H1 (cell line): ENCODE measurements at regions not wholly inside any gene's neighbourhood (a gene's known extent, or its start where the extent isn't known, plus 50 kb on each side); places are given as distances from the start of the nearest gene placed in this dataset.

Experiments used
- CTCF ChIA-PET: fragments of 300-600 bp; sonication (Branson Sonifier 250); formaldehyde crosslinking; loops from one replicate; lab custom pipeline; 2021; ENCODE audit not compliant: partially characterized antibody; lab: Charles Lee
- POLR2A ChIA-PET: fragments of 300-600 bp; sonication (Branson Sonifier 250); formaldehyde crosslinking; loops from one replicate; lab custom pipeline; 2021; ENCODE audit warnings: inconsistent platforms; ENCODE audit not compliant: partially characterized antibody; lab: Charles Lee
- DNase-seq, 2 experiments: peaks; one replicate each; pipeline versions ENCODE4 v3.0.0 to v3.0.0-alpha.2; 2010 to 2022; ENCODE audit warnings: low spot score in 2 of 2, low read depth in 1 of 2, mixed read lengths in 1 of 2
- FAIRE-seq: peaks from 2 replicates; lab custom pipeline; 2011; peaks lifted over from hg19 to GRCh38; lab: Jason Lieb, UNC
- H2AFZ ChIP-seq: 2 replicates; pipeline ENCODE4 v1.8.1; 2012; ENCODE audit warnings: low read length, inconsistent platforms
- H2AK5ac ChIP-seq: 2 replicates; pipeline ENCODE4 v1.6.1; 2013; ENCODE audit warnings: low read depth, low read length
- H2BK120ac ChIP-seq: replicated peaks from 2 replicates; pipeline ENCODE3; 2013; ENCODE audit warnings: low read depth, low read length, inconsistent platforms
- H2BK12ac ChIP-seq: 2 replicates; pipeline ENCODE4 v1.6.1; 2013; ENCODE audit warnings: low read depth, low read length
- H2BK15ac ChIP-seq: 2 replicates; pipeline ENCODE4 v1.6.1; 2013; ENCODE audit warnings: low read length
- H2BK20ac ChIP-seq: 2 replicates; pipeline ENCODE4 v1.6.1; 2013; ENCODE audit warnings: low read length
- H2BK5ac ChIP-seq: 2 replicates; pipeline ENCODE4 v1.6.1; 2013; ENCODE audit warnings: low read depth, low read length
- H3K14ac ChIP-seq: 2 replicates; pipeline ENCODE4 v1.6.1; 2013; ENCODE audit warnings: inconsistent platforms; ENCODE audit not compliant: insufficient read length
- H3K18ac ChIP-seq: 2 replicates; pipeline ENCODE4 v1.6.1; 2013; ENCODE audit warnings: low read length; ENCODE audit errors: extremely low read depth
- H3K23ac ChIP-seq: 2 replicates; pipeline ENCODE4 v1.6.1; 2013; ENCODE audit warnings: inconsistent platforms; ENCODE audit not compliant: insufficient read length
- H3K23me2 ChIP-seq: 2 replicates; pipeline ENCODE4 v1.6.1; 2013; ENCODE audit warnings: low read depth, low read length
- H3K27ac ChIP-seq: 2 replicates; pipeline ENCODE4 v1.6.1; 2011; ENCODE audit warnings: low read depth, low read length, inconsistent platforms
- H3K27me3 ChIP-seq, 4 experiments: replicated peaks in 1 of 4; 1 replicate in 1 of 4; 2 replicates in 3 of 4; pipeline versions ENCODE4 v1.6.1 to v1.8.1; 2011 to 2013; ENCODE audit warnings: low read length in 3 of 4, mild to moderate bottlenecking in 3 of 4, inconsistent platforms in 2 of 4, mixed read lengths in 2 of 4, moderate library complexity in 1 of 4; ENCODE audit not compliant: control insufficient read depth in 3 of 4, insufficient read depth in 3 of 4; ENCODE audit errors: extremely low read depth in 1 of 4
- H3K36me3 ChIP-seq, 4 experiments: 2 replicates each; pipeline versions ENCODE4 v1.6.1 to v1.8.1; 2011 to 2013; ENCODE audit warnings: mild to moderate bottlenecking in 4 of 4, low read length in 3 of 4, moderate library complexity in 2 of 4, control low read depth in 1 of 4, inconsistent platforms in 1 of 4; ENCODE audit not compliant: insufficient read depth in 4 of 4, control insufficient read depth in 2 of 4
- H3K4ac ChIP-seq: replicated peaks from 2 replicates; pipeline ENCODE3; 2013; ENCODE audit warnings: low read length, low read depth, mixed read lengths, inconsistent platforms; ENCODE audit not compliant: insufficient read length
- H3K4me1 ChIP-seq, 4 experiments: replicated peaks in 1 of 4; 1 replicate in 1 of 4; 2 replicates in 3 of 4; pipeline versions ENCODE4 v1.6.1 to v1.8.1; 2011 to 2013; ENCODE audit warnings: low read length in 3 of 4, inconsistent platforms in 2 of 4, mixed read lengths in 1 of 4; ENCODE audit not compliant: insufficient read depth in 4 of 4, control insufficient read depth in 3 of 4
- H3K4me2 ChIP-seq, 2 experiments: 2 replicates each; pipeline versions ENCODE4 v1.6.1 to v1.8.1; 2011 to 2013; ENCODE audit warnings: low read depth in 2 of 2, low read length in 2 of 2, control low read depth in 1 of 2, inconsistent platforms in 1 of 2, mild to moderate bottlenecking in 1 of 2; ENCODE audit not compliant: insufficient read depth in 1 of 2
- H3K4me3 ChIP-seq, 4 experiments: fragments of 200-600, 300-600 bp in 1 of 4; sonication (generic), shearing (Covaris generic), sonication (Bioruptor Twin) in 1 of 4; 2 replicates each; pipeline versions ENCODE4 v1.5.1 to v1.8.1; 2011 to 2016; ENCODE audit warnings: low read length in 4 of 4, low read depth in 3 of 4, control low read depth in 2 of 4, inconsistent platforms in 2 of 4, mild to moderate bottlenecking in 2 of 4, mixed read lengths in 1 of 4, moderate library complexity in 1 of 4; ENCODE audit not compliant: insufficient read depth in 2 of 4; ENCODE audit errors: extremely low read depth in 1 of 4
- H3K56ac ChIP-seq: replicated peaks from 2 replicates; pipeline ENCODE3; 2013; ENCODE audit warnings: low read depth, mild to moderate bottlenecking, mixed read lengths, low read length, inconsistent platforms; ENCODE audit not compliant: insufficient read length
- H3K79me1 ChIP-seq: 2 replicates; pipeline ENCODE4 v1.6.1; 2013; ENCODE audit warnings: low read depth, low read length, control low read depth
- H3K79me2 ChIP-seq, 2 experiments: 2 replicates each; pipeline versions ENCODE4 v1.6.1 to v1.8.1; 2012 to 2013; ENCODE audit warnings: low read length in 2 of 2, mild to moderate bottlenecking in 2 of 2, inconsistent platforms in 1 of 2; ENCODE audit not compliant: insufficient read depth in 2 of 2, control insufficient read depth in 1 of 2
- H3K9ac ChIP-seq, 4 experiments: replicated peaks in 1 of 4; 1 replicate in 1 of 4; 2 replicates in 3 of 4; pipeline versions ENCODE4 v1.6.1 to v1.8.1; 2011 to 2013; ENCODE audit warnings: low read depth in 3 of 4, low read length in 3 of 4, control low read depth in 2 of 4, mild to moderate bottlenecking in 2 of 4, moderate library complexity in 2 of 4, inconsistent platforms in 1 of 4; ENCODE audit errors: extremely low read depth in 1 of 4
- H3K9me3 ChIP-seq, 2 experiments: 2 replicates each; pipeline versions ENCODE4 v1.6.1 to v1.8.1; 2012 to 2013; ENCODE audit warnings: mild to moderate bottlenecking in 2 of 2, moderate library complexity in 2 of 2, control low read depth in 1 of 2, inconsistent platforms in 1 of 2, low read depth in 1 of 2, low read length in 1 of 2, mixed read lengths in 1 of 2; ENCODE audit not compliant: insufficient read depth in 2 of 2
- H4K20me1 ChIP-seq, 2 experiments: replicated peaks in 1 of 2; 2 replicates each; pipeline versions ENCODE3 to v1.8.1; 2011 to 2013; ENCODE audit warnings: inconsistent platforms in 2 of 2, low read length in 2 of 2, mild to moderate bottlenecking in 1 of 2; ENCODE audit not compliant: insufficient read depth in 2 of 2, control insufficient read depth in 1 of 2
- H4K5ac ChIP-seq: 2 replicates; pipeline ENCODE4 v1.6.1; 2013; ENCODE audit warnings: low read length, low read depth, mixed read lengths, inconsistent platforms; ENCODE audit not compliant: insufficient read length
- H4K8ac ChIP-seq: 2 replicates; pipeline ENCODE4 v1.8.0; 2013; ENCODE audit warnings: mild to moderate bottlenecking, moderate library complexity, low read length, inconsistent platforms; ENCODE audit not compliant: insufficient read depth; ENCODE audit errors: extremely low read depth
- H4K91ac ChIP-seq: replicated peaks from 2 replicates; pipeline ENCODE3; 2013; ENCODE audit warnings: low read length, mixed read lengths, inconsistent platforms; ENCODE audit not compliant: insufficient read length
- RAD21 ChIP-seq, 2 experiments: IDR thresholded peaks in 1 of 2; conservative IDR thresholded peaks in 1 of 2; 2 replicates each; pipeline ENCODE4 v1.6.1; 2011; ENCODE audit warnings: low read depth in 2 of 2, low read length in 2 of 2, improper control_type of control experiment in 1 of 2, inconsistent platforms in 1 of 2, mild to moderate bottlenecking in 1 of 2, moderate library complexity in 1 of 2
- RBBP5 ChIP-seq: IDR thresholded peaks from 2 replicates; pipeline ENCODE4 v1.7.1; 2012; ENCODE audit warnings: low read depth, mild to moderate bottlenecking, inconsistent platforms, low read length, moderate library complexity, borderline replicate concordance
- SP4 ChIP-seq: IDR thresholded peaks from 2 replicates; pipeline ENCODE4 v1.6.1; 2012; ENCODE audit warnings: low read length, inconsistent platforms
- SUZ12 ChIP-seq: fragments of 200-600 bp; sonication (generic); IDR thresholded peaks from 2 replicates; pipeline ENCODE4 v1.6.1; 2012; ENCODE audit warnings: mild to moderate bottlenecking, inconsistent platforms, low read length, moderate library complexity, mixed read lengths
- YY1 ChIP-seq: IDR thresholded peaks from 2 replicates; pipeline ENCODE4 v1.6.1; 2011; ENCODE audit warnings: low read depth, mild to moderate bottlenecking, low read length
- ZNF274 ChIP-seq: IDR thresholded peaks from 2 replicates; pipeline ENCODE4 v1.7.0; 2012; ENCODE audit warnings: low read length, borderline replicate concordance; ENCODE audit errors: extremely low read depth
- WGBS, 2 experiments: shearing (Covaris generic) in 1 of 2; methylation state at CpG; one replicate each; pipeline versions ENCODE4 v1.1.6 to v1.1.7; 2013 to 2015; ENCODE audit warnings: low lambda C conversion rate in 2 of 2, mixed read lengths in 2 of 2, inconsistent platforms in 1 of 2, low coverage in 1 of 2, missing lambda C conversion rate in 1 of 2; ENCODE audit not compliant: insufficient replicate concordance in 2 of 2, insufficient coverage in 1 of 2, insufficient read length in 1 of 2; ENCODE audit errors: extremely low coverage in 1 of 2, missing lambda C conversion rate in 1 of 2; 5-methylcytosine and 5-hydroxymethylcytosine counted together

- no peak for FAIRE-seq
- 93% methylated on average over 3 of the region's 3 CpGs; no CpG with 5 or more reads in 1 of the 2 experiments for WGBS, 2 experiments
- POLR2A ChIA-PET: no interaction called here
Measured at GRCh38 chr4:156251373-156252065, 297.9 kb upstream of the CTSO start.

More at GRCh38 chr4:156251373-156252065, 297.9 kb upstream of the CTSO start:
- H3K79me2 ChIP-seq: no peaks in the 10 kb centered on the region
- no peaks in the 10 kb centered on the region for H3K23me2 ChIP-seq
- no peak overlapping the region for H2BK20ac ChIP-seq
- no peaks in the 10 kb centered on the region for H3K79me1 ChIP-seq
- no peak overlapping the region for H2BK120ac ChIP-seq
- H3K9ac ChIP-seq: no peak overlapping the region
- H3K4me3 ChIP-seq: no peak overlapping the region
- H4K5ac ChIP-seq: no peak overlapping the region
- DNase-seq: no peak
- TF ChIP-seq SUZ12 (no peak), YY1 (no peak), ZNF274 (no peak), SP4 (no peak), RAD21 (IDR thresholded peaks at IDR 0.05 in 1 of 2, conservative IDR thresholded peaks at IDR 0.05 in 1 of 2; ENCODE audit: low read depth in 2 of 2, low read length in 2 of 2) (no peak), RBBP5 (no peak)
- no peak overlapping the region for H2AK5ac ChIP-seq
- H2AFZ ChIP-seq: no peak overlapping the region
- H4K20me1 ChIP-seq: no peaks in the 10 kb centered on the region
- no peak overlapping the region for H3K4me2 ChIP-seq
- H3K18ac ChIP-seq: no peak overlapping the region
- H3K14ac ChIP-seq: no peak overlapping the region
- no peak overlapping the region for H3K56ac ChIP-seq
- H3K23ac ChIP-seq: no peak overlapping the region
- no peaks in the 10 kb centered on the region for H3K36me3 ChIP-seq
- H3K27me3 ChIP-seq: no peaks in the 10 kb centered on the region
- H2BK15ac ChIP-seq: no peak overlapping the region
- no peak overlapping the region for H4K8ac ChIP-seq
- no peaks in the 10 kb centered on the region for H3K9me3 ChIP-seq
- H3K4ac ChIP-seq: no peak overlapping the region
- no peak overlapping the region for H4K91ac ChIP-seq
- H2BK12ac ChIP-seq: no peak overlapping the region
- no peak overlapping the region for H2BK5ac ChIP-seq
- H3K4me1 ChIP-seq: no peaks in the 10 kb centered on the region
- CTCF ChIA-PET: interaction anchor here (0.9 to 1.9 kb wide), 4 partner anchors 8 to 324 kb away, joined by 3 to 5 read pairs (median 3); no protein-coding TSS in a partner anchor
- no peak overlapping the region for H3K27ac ChIP-seq
